Lower leg skin (tissue), 3 donors: ENCODE measurements at regions not wholly inside any gene's neighbourhood (a gene's known extent, or its start where the extent isn't known, plus 50 kb on each side); places are given as distances from the start of the nearest gene placed in this dataset.

Experiments
- POLR2A ChIP-seq, 2 donors: fragments of 450-650 bp; IDR thresholded peaks; one replicate each; pipeline ENCODE4 v1.6.1; 2016 to 2017; ENCODE audit warnings: antibody characterized with exemption in 2 of 2, mild to moderate bottlenecking in 1 of 2, moderate library complexity in 1 of 2
- TF ChIP-seq, protein P1 (sequence below), 3 donors: fragments of 450-650 bp; IDR thresholded peaks; one replicate each; pipeline ENCODE4 v1.5.1; 2016; ENCODE audit warnings: antibody characterized with exemption in 3 of 3, mild to moderate bottlenecking in 3 of 3, moderate library complexity in 2 of 3

DNA sequence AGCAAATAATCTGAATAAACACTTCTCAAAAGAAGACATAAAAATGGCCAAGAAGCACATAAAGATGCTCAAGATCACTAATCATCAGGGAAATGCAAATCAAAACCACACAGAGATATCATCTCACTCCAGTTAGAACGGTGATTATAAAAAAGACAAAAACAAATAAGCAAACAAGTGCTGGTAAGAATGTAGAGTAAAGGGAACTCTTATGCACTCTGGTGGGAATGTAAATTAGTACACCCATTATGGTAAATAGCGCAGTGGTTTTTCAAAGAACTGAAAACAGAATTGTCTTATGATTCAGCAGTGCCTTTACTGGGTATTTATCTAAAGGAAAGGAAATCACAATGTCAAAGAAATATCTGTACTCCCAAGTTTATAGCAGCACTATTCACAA is 343.2 kb downstream of the HAPSTR1 start:
- TF ChIP-seq, protein P1, sequence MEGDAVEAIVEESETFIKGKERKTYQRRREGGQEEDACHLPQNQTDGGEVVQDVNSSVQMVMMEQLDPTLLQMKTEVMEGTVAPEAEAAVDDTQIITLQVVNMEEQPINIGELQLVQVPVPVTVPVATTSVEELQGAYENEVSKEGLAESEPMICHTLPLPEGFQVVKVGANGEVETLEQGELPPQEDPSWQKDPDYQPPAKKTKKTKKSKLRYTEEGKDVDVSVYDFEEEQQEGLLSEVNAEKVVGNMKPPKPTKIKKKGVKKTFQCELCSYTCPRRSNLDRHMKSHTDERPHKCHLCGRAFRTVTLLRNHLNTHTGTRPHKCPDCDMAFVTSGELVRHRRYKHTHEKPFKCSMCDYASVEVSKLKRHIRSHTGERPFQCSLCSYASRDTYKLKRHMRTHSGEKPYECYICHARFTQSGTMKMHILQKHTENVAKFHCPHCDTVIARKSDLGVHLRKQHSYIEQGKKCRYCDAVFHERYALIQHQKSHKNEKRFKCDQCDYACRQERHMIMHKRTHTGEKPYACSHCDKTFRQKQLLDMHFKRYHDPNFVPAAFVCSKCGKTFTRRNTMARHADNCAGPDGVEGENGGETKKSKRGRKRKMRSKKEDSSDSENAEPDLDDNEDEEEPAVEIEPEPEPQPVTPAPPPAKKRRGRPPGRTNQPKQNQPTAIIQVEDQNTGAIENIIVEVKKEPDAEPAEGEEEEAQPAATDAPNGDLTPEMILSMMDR (IDR thresholded peaks at IDR 0.05): no peak
- TF ChIP-seq POLR2A (IDR thresholded peaks at IDR 0.05): no peak
